ENCODE measurements at regions not wholly inside any gene's neighbourhood (a gene's known extent, or its start where the extent isn't known, plus 50 kb on each side); places are given as distances from the start of the nearest gene placed in this dataset.
"Not testable (repeated sequence)": the region's sequence is repeated elsewhere in the genome, so short reads cannot be mapped to it uniquely, and the experiment has no call there.

- no peak for DNase-seq (ENCODE audit: low read depth)
Observed at GRCh38 chr5:135094339-135095051, 60.5 kb upstream of the PITX1 start.

DNA sequence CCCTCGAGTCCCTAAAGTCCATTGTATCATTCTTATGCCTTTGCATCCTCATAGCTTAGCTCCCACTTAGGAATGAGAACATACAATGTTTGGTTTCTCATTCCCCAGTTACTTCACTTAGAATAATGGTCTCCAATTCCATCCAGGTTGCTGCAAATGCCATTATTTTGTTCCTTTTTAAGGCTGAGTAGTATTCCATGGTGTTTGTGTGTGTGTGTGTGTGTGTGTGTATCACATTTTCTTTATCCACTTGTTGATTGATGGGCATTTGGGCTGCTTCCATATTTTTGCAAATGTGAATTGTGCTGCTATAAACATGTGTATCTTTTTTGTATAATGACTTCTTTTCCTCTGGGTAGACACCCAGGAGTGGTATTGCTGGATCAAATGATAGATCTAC lies 59.5 kb upstream of the PITX1 start:
- not testable (repeated sequence) for DNase-seq (ENCODE audit: low read depth)

DNA sequence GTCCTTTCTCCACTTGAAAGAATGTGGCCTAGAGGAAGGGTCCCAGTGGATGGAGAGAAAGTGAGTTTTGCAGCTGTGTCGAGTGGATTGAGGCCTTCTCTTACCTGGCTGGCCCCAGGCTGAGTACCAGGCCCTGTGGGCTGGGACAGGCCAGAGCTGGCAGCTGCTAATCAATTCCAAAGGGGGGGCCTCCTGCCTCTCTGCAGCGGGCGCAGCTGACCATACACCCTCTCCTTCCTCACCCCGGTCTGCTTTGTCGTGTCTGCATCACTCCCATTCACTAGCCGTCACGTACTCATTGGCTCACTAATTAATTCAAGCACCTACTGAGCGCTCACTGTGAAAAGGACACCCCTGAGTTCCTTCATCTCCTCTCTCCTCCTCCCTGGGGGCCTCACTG lies 58.4 kb upstream of the PITX1 start:
- DNase-seq (ENCODE audit: low read depth) = no peak

DNA sequence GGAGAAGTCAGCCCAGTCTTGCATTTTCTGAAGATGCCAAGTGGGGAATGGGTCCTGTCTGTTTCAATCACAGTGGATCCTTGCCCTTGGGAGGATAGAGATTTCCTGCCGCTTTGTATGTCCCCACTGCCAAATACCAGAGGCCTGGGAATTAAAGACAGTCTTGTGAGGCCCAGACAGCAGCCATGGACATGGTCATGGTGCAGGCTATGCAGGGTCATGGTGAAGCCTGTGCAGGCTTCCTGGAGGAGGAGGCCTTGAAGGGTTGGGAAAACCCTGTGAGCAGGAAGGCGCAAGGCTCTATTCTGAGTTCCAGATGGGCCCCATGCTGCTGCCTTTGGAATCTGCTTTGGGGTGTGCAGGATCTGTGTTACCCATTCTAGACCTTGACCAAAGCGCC lies 57.3 kb upstream of the PITX1 start:
- DNase-seq (ENCODE audit: low read depth) = no peak

DNA sequence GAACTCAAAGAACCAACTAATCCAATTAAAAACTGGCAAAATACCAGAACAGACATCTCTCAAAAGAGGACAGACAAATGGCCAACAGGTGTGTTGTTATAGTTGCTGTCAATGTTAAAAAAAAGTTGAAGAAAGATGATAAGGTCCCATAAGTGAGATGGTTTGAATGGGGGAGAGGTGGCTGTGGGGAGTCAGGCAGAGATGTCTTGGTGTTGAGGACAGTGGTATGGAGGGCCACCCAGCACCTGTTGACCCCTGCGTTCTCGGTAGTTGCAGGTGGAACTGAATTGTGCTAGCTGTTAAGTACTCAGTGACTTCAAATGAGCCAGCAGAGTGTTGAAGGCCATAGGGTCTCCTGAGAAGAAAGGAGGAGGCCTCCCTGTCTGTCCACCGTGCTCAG lies 55.9 kb upstream of the PITX1 start:
- DNase-seq (ENCODE audit: low read depth) = no peak

- no peak for DNase-seq (ENCODE audit: low read depth)
Observed at GRCh38 chr5:135088911-135089310, 54.9 kb upstream of the PITX1 start.

GRCh38 chr5:135087950-135088349 lies 53.9 kb upstream of the PITX1 start:
- no peak for DNase-seq (ENCODE audit: low read depth)

GRCh38 chr5:135085936-135086725 lies 52.1 kb upstream of the PITX1 start:
- no peak for DNase-seq (ENCODE audit: low read depth)

GRCh38 chr5:135085133-135085935 lies 51.3 kb upstream of the PITX1 start:
- DNase-seq (ENCODE audit: low read depth) = no peak

Measured in stimulated activated CD8-positive, alpha-beta memory T cell treated with anti-CD3 and anti-CD28 coated beads, Interleukin-15, amount 100 ng/mL, for 24 hours (primary cell).